ENCODE measurements at regions not wholly inside any gene's neighbourhood (a gene's known extent, or its start where the extent isn't known, plus 50 kb on each side); places are given as distances from the start of the nearest gene placed in this dataset.

DNA sequence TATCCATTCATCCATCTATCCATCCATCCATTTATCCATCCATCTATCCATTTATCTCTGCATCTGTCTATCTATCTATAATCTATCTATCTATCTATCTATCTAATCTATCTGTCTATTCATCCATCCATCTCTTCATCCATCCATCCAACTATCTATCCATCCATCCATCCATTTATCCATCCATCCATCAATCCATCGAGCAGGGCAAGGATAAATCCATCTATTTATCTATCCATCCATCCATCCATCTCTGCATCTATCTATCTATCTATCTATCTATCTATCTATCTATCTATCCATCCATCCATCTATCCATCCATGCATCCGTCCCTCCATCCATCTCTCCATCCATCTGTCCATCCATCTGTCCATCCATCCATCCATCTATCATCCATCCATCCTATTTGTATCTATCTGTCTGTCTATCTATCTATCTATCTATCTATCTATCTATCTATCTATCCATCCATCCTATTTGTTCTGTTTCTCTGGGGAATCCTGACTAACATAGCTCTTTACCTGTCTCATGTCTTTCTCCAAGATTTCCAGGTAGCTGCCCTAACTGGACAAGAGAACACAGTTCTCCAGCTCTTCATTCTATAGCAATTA is 198.1 kb downstream of the FOXO1 start:
- TF ChIP-seq CTCF (IDR thresholded peaks at IDR 0.05) (no peak), POLR2A (IDR thresholded peaks at IDR 0.05) (no peak)
